ENCODE measurements at regions not wholly inside any gene's neighbourhood (a gene's known extent, or its start where the extent isn't known, plus 50 kb on each side); places are given as distances from the start of the nearest gene placed in this dataset.

DNA sequence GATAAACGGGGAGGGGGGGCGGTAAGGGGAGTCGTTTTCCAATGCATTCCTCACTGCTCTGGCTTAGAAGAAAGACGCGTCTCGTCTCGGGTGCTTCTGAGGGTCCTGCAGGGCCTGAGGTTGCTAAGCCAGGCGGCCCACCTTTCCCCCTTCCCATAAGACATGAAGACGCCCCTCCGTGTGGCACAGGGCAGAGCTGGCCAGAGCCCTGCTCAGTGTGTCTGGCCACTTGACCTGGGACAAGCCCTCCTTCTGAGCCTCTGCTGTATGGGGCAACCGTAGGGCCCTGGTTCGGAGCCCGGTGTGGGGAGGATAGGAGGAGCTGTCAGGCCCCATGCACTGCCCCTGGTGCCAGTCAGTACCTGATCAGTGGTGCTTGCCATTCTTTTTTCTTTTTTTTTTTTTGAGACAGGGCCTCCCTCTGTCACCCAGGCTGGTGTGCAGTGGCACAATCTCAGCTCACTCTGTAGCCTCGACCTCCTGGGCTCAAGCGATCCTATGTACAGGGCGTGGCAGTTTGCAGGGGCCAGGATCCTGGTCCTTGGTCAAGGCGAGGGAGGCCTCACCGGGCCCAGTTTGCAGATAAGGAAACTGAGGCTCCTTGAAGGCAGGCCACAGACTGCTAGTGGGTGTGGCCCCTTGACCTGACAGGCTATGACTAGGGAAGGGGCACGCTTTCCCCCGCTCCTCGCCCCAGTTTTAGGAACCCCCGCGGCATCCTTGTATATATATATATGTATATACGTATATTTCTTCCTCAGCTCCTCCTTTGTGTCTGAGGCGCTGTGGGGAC, 172.3 kb upstream of the IER5L start:
- TF ChIP-seq, protein P1, sequence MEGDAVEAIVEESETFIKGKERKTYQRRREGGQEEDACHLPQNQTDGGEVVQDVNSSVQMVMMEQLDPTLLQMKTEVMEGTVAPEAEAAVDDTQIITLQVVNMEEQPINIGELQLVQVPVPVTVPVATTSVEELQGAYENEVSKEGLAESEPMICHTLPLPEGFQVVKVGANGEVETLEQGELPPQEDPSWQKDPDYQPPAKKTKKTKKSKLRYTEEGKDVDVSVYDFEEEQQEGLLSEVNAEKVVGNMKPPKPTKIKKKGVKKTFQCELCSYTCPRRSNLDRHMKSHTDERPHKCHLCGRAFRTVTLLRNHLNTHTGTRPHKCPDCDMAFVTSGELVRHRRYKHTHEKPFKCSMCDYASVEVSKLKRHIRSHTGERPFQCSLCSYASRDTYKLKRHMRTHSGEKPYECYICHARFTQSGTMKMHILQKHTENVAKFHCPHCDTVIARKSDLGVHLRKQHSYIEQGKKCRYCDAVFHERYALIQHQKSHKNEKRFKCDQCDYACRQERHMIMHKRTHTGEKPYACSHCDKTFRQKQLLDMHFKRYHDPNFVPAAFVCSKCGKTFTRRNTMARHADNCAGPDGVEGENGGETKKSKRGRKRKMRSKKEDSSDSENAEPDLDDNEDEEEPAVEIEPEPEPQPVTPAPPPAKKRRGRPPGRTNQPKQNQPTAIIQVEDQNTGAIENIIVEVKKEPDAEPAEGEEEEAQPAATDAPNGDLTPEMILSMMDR (conservative IDR thresholded peaks at IDR 0.05) = no peak
- Mint-ChIP-seq H3K4me3 (no peak overlapping the region), H3K27me3 (no peaks in the 10 kb centered on the region), H3K36me3 (no peaks in the 10 kb centered on the region), H3K27ac (peak overlapping the region; percentile 29), H3K4me1 (ENCODE audit: unreplicated experiment) (peaks cover 14% of the 10 kb centered on the region), H3K9me3 (no peaks in the 10 kb centered on the region)
- DNase-seq (ENCODE audit: extremely low spot score, unreplicated experiment) = no peak

- Mint-ChIP-seq H3K4me1 (ENCODE audit: unreplicated experiment) (peaks cover 14% of the 10 kb centered on the region), H3K4me3 (no peak overlapping the region), H3K9me3 (no peaks in the 10 kb centered on the region), H3K27me3 (no peaks in the 10 kb centered on the region), H3K27ac (peak overlapping the region; percentile 29), H3K36me3 (no peaks in the 10 kb centered on the region)
- no peak for DNase-seq (ENCODE audit: extremely low spot score, unreplicated experiment)
- TF ChIP-seq, protein P1 (conservative IDR thresholded peaks at IDR 0.05) = no peak
Measured at GRCh38 chr9:129349665-129349947, 171.5 kb upstream of the IER5L start.

GRCh38 chr9:129348890-129349664, 171.0 kb upstream of the IER5L start:
- Mint-ChIP-seq H3K9me3 (no peaks in the 10 kb centered on the region), H3K4me3 (no peak overlapping the region), H3K27ac (peak overlapping the region; percentile 29), H3K27me3 (no peaks in the 10 kb centered on the region), H3K4me1 (ENCODE audit: unreplicated experiment) (peaks cover 14% of the 10 kb centered on the region), H3K36me3 (no peaks in the 10 kb centered on the region)
- no peak for DNase-seq (ENCODE audit: extremely low spot score, unreplicated experiment)
- TF ChIP-seq, protein P1 (conservative IDR thresholded peaks at IDR 0.05) = no peak

DNA sequence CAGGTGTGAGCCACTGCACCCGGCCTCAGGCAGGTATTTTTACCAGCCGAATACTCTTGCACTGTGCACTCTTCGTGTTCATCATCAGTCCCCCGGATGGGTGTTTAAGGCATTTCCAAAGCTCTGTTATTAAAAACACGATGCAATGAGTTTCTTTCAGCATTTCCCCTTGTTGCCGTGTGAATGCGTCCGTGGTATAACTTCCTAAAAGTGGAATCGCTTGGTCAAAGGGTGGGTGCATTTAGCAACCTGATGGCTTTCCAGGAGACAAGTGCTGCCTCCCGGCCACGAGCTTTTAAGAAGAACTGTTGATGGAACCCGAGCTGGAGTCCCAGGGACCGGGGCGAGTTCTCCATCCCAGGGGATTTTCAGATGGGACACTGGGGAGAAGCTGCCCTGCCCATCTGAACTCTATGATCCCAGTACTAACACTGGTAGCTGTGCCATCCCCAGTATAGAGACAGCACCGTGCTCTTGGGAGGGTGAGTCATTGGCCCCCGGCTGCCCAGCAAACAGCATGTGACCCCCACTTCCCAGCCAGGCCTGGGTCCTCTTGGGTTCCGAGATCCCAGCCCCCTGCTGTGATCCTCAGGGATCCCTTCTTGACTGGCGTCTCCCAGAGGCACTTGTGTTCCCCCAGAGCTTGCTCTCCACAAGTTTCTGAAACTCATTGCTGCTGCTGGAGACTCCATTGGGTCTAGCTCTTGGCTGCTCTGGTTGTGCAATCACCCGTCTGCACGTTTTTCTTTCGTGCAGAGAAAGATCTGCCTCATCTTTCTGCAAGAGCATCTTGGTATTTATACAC, 169.5 kb upstream of the IER5L start:
- Mint-ChIP-seq H3K36me3 (no peaks in the 10 kb centered on the region), H3K27me3 (no peaks in the 10 kb centered on the region), H3K27ac (no peak overlapping the region), H3K4me3 (no peak overlapping the region), H3K9me3 (no peaks in the 10 kb centered on the region), H3K4me1 (ENCODE audit: unreplicated experiment) (peaks cover 22% of the 10 kb centered on the region)
- DNase-seq (ENCODE audit: extremely low spot score, unreplicated experiment) = no peak
- TF ChIP-seq, protein P1 (conservative IDR thresholded peaks at IDR 0.05) = no peak

- TF ChIP-seq, protein P1 (conservative IDR thresholded peaks at IDR 0.05) = no peak
- Mint-ChIP-seq H3K27ac (no peak overlapping the region), H3K4me1 (ENCODE audit: unreplicated experiment) (peaks cover 26% of the 10 kb centered on the region), H3K9me3 (no peaks in the 10 kb centered on the region), H3K36me3 (no peaks in the 10 kb centered on the region), H3K4me3 (no peak overlapping the region), H3K27me3 (no peaks in the 10 kb centered on the region)
- no peak for DNase-seq (ENCODE audit: extremely low spot score, unreplicated experiment)
Measured at GRCh38 chr9:129346046-129346445, 168.0 kb upstream of the IER5L start.
